ENCODE measurements at regions not wholly inside any gene's neighbourhood (a gene's known extent, or its start where the extent isn't known, plus 50 kb on each side); places are given as distances from the start of the nearest gene placed in this dataset.

DNA sequence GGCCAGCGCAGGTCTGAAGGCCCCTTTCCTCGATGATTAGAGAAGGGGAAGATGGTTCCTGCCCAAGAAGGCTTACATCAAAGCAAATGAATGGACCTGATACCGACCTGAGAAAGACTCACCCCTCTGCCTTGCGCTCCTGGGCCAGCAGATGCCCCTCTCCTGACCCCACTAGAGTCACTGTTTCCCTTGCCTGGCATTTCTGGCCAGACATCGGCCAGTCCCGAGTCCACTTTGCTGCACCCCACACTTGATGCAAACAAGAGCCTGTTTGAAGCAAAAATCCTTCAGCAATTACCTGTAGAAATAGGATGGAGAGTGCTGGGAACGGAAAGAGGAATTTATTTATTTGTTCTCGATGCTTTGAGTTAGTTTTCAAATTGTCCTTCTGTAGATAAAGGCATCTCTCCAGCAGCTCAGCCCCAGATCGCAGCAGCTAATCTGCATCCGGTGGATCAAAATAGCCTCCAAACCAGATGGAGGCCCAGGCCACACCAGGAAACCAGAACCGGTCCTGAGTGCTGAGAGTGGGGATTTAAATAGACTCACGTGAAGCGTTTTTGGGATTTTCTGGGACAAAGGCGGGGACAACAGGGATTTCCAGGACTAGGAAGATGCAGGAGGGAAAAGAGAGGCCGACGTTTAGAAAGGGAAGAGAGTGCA is 148.6 kb downstream of the TRIM29 start:
- ATAC-seq (no peak), FAIRE-seq (no peak), DNase-seq (ENCODE audit: low spot score) (no peak)
- BruUV-seq (replicated peaks) = no TSS peak
- ChIA-PET CTCF (ENCODE audit: low intra/inter-chr PET ratio, low total read pairs) (no interaction called here), POLR2A (no interaction called here)
- Histone ChIP-seq H3K4me3 (replicated peaks in 1 of 3; ENCODE audit: insufficient read depth in 1 of 3, low read depth in 2 of 3, low read length in 3 of 3) (no peak overlapping the region), H3K27ac (ENCODE audit: extremely low read length, insufficient read depth, low read length) (no peak overlapping the region), H4K20me1 (ENCODE audit: insufficient read depth, low read length) (no peaks in the 10 kb centered on the region), H3K27me3 (ENCODE audit: control insufficient read depth in 1 of 2, insufficient read depth in 2 of 2, low read length in 2 of 2) (peaks cover 5 to 53% of the 10 kb centered on the region in 2 experiments; a peak in 3 of 5 replicates), H3K9ac (ENCODE audit: insufficient read depth, low read depth, low read length) (no peak overlapping the region), H3K4me2 (ENCODE audit: low read depth, low read length) (no peak overlapping the region), H3K4me1 (ENCODE audit: insufficient read depth, low read length) (no peaks in the 10 kb centered on the region), H2AFZ (ENCODE audit: low read length) (no peak overlapping the region), H3K79me2 (ENCODE audit: insufficient read depth, low read length) (no peaks in the 10 kb centered on the region), H3K9me3 (ENCODE audit: low read length) (no peaks in the 10 kb centered on the region), H3K36me3 (replicated peaks in 1 of 2; ENCODE audit: control insufficient read depth in 1 of 2, insufficient read depth in 2 of 2, low read length in 2 of 2) (no peaks in the 10 kb centered on the region)
- 17% methylated on average over 15 of the region's 16 CpGs for WGBS (ENCODE audit: low lambda C conversion rate)
- TF ChIP-seq ZBTB20 (CRISPR knock-in tag; IDR thresholded peaks at IDR 0.05; ENCODE audit: borderline replicate concordance, low read depth) (no peak), ZNF432 (CRISPR knock-in tag; IDR thresholded peaks at IDR 0.05; ENCODE audit: borderline replicate concordance) (no peak), RARA (CRISPR knock-in tag; IDR thresholded peaks at IDR 0.05) (no peak), MAFG (CRISPR knock-in tag; IDR thresholded peaks at IDR 0.05) (no peak), SRSF9 (IDR thresholded peaks at IDR 0.05; ENCODE audit: borderline replicate concordance, insufficient read depth, low read depth, low read length, poor library complexity, severe bottlenecking) (no peak), FUBP1 (CRISPR knock-in tag; IDR thresholded peaks at IDR 0.05; ENCODE audit: borderline replicate concordance) (no peak), XBP1 (CRISPR knock-in tag; IDR thresholded peaks at IDR 0.05) (no peak), GATAD1 (CRISPR knock-in tag; IDR thresholded peaks at IDR 0.05) (no peak), ZNF253 (CRISPR knock-in tag; IDR thresholded peaks at IDR 0.05; ENCODE audit: borderline replicate concordance) (no peak), ZNF510 (CRISPR knock-in tag; IDR thresholded peaks at IDR 0.05; ENCODE audit: low read depth) (no peak), MTF1 (CRISPR knock-in tag; IDR thresholded peaks at IDR 0.05) (no peak), DR1 (CRISPR knock-in tag; IDR thresholded peaks at IDR 0.05) (no peak)
- TF ChIP-seq, protein P1, sequence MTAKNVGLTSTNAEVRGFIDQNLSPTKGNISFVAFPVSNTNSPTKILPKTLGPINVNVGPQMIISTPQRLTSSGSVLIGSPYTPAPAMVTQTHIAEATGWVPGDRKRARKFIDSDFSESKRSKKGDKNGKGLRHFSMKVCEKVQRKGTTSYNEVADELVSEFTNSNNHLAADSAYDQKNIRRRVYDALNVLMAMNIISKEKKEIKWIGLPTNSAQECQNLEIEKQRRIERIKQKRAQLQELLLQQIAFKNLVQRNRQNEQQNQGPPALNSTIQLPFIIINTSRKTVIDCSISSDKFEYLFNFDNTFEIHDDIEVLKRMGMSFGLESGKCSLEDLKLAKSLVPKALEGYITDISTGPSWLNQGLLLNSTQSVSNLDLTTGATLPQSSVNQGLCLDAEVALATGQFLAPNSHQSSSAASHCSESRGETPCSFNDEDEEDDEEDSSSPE (CRISPR knock-in tag; IDR thresholded peaks at IDR 0.05) = no peak
- intact Hi-C loops (cut with micrococcal nuclease; ENCODE audit: unreplicated experiment) = no loop called here
- in situ Hi-C loops (cut with HindIII; ENCODE audit: extremely low pct_ligation_motif_present, low pct_unique_long_range_greater_than_20kb) = no loop called here

Data from HepG2 (cell line).